NCI-H1436 (cell line): ENCODE measurements at regions not wholly inside any gene's neighbourhood (a gene's known extent, or its start where the extent isn't known, plus 50 kb on each side); places are given as distances from the start of the nearest gene placed in this dataset.
"Not testable (repeated sequence)": the region's sequence is repeated elsewhere in the genome, so short reads cannot be mapped to it uniquely, and the experiment has no call there.

Source experiments
- DNase-seq: peaks from one replicate; lab custom pipeline; 2025; lab: John Stamatoyannopoulos, UW

- not testable (repeated sequence) for DNase-seq
Measured at GRCh38 chr6:26799903-26800633, 140.5 kb upstream of the ZNF322 start.

GRCh38 chr6:26803762-26804161 is 144.2 kb upstream of the ZNF322 start:
- not testable (repeated sequence) for DNase-seq

GRCh38 chr6:26811486-26812116 is 152.1 kb upstream of the ZNF322 start:
- DNase-seq = not testable (repeated sequence)

GRCh38 chr6:26818640-26819225 is 159.2 kb upstream of the ZNF322 start:
- DNase-seq = not testable (repeated sequence)

- DNase-seq = not testable (repeated sequence)
Measured at GRCh38 chr6:26827965-26828364, 168.4 kb upstream of the ZNF322 start.

GRCh38 chr6:26829480-26829879 is 169.9 kb upstream of the ZNF322 start:
- DNase-seq = not testable (repeated sequence)

GRCh38 chr6:26830992-26831391 is 171.4 kb upstream of the ZNF322 start:
- not testable (repeated sequence) for DNase-seq

GRCh38 chr6:26835707-26836106 is 176.2 kb upstream of the ZNF322 start:
- not testable (repeated sequence) for DNase-seq

- DNase-seq = not testable (repeated sequence)
Measured at GRCh38 chr6:26836657-26837056, 177.1 kb upstream of the ZNF322 start.

- not testable (repeated sequence) for DNase-seq
Measured at GRCh38 chr6:26844823-26845222, 185.3 kb upstream of the ZNF322 start.

- not testable (repeated sequence) for DNase-seq
Measured at GRCh38 chr6:26857289-26857688, 197.7 kb upstream of the ZNF322 start.

GRCh38 chr6:26859067-26859770 is 199.7 kb upstream of the ZNF322 start:
- DNase-seq = not testable (repeated sequence)

- DNase-seq = not testable (repeated sequence)
Measured at GRCh38 chr6:26859771-26860163, 200.2 kb upstream of the ZNF322 start.

- not testable (repeated sequence) for DNase-seq
Measured at GRCh38 chr6:26861913-26862312, 202.4 kb upstream of the ZNF322 start.

GRCh38 chr6:26863641-26864040 is 204.1 kb upstream of the ZNF322 start:
- not testable (repeated sequence) for DNase-seq

- not testable (repeated sequence) for DNase-seq
Measured at GRCh38 chr6:26898785-26899184, 239.2 kb upstream of the ZNF322 start.

GRCh38 chr6:26924206-26924605 is 264.7 kb upstream of the ZNF322 start:
- DNase-seq = not testable (repeated sequence)

- not testable (repeated sequence) for DNase-seq
Measured at GRCh38 chr6:26928190-26928589, 268.6 kb upstream of the ZNF322 start.

- DNase-seq = not testable (repeated sequence)
Measured at GRCh38 chr6:26937258-26937657, 277.7 kb upstream of the ZNF322 start.

- not testable (repeated sequence) for DNase-seq
Measured at GRCh38 chr6:26951211-26951610, 291.7 kb upstream of the ZNF322 start.

GRCh38 chr6:26956078-26956600 is 291.4 kb upstream of the PRSS16 start:
- DNase-seq = peak; percentile 68

- peak; percentile 47 for DNase-seq
Measured at GRCh38 chr6:26956601-26957184, 290.8 kb upstream of the PRSS16 start.
